ENCODE measurements at regions not wholly inside any gene's neighbourhood (a gene's known extent, or its start where the extent isn't known, plus 50 kb on each side); places are given as distances from the start of the nearest gene placed in this dataset.

- H3K9ac ChIP-seq (ENCODE audit: insufficient read depth, low read depth, low read length): no peak overlapping the region
- H3K4me1 ChIP-seq (ENCODE audit: insufficient read depth, low read length): no peaks in the 10 kb centered on the region
- no peak overlapping the region for H2AFZ ChIP-seq (ENCODE audit: low read length)
- TF ChIP-seq ZNF747 (CRISPR knock-in tag; IDR thresholded peaks at IDR 0.05; ENCODE audit: borderline replicate concordance): no peak
- no peak for TF ChIP-seq ZFP62 (CRISPR knock-in tag; IDR thresholded peaks at IDR 0.05)
- no peak for TF ChIP-seq ZNF335 (CRISPR knock-in tag; IDR thresholded peaks at IDR 0.05)
- TF ChIP-seq SOX13 (IDR thresholded peaks at IDR 0.05): no peak
- no peak for TF ChIP-seq SOX13 (CRISPR knock-in tag; conservative IDR thresholded peaks at IDR 0.05 in 1 of 2, IDR thresholded peaks at IDR 0.05 in 1 of 2)
- TF ChIP-seq, protein P1, sequence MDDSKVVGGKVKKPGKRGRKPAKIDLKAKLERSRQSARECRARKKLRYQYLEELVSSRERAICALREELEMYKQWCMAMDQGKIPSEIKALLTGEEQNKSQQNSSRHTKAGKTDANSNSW (CRISPR knock-in tag; IDR thresholded peaks at IDR 0.05; ENCODE audit: borderline replicate concordance): no peak
- TF ChIP-seq ZNF329 (CRISPR knock-in tag; IDR thresholded peaks at IDR 0.05; ENCODE audit: low read depth): no peak
- TF ChIP-seq YEATS4 (CRISPR knock-in tag; IDR thresholded peaks at IDR 0.05; ENCODE audit: borderline replicate concordance): no peak
- no peak for TF ChIP-seq MZF1 (CRISPR knock-in tag; IDR thresholded peaks at IDR 0.05; ENCODE audit: borderline replicate concordance)
- TF ChIP-seq, protein P2, sequence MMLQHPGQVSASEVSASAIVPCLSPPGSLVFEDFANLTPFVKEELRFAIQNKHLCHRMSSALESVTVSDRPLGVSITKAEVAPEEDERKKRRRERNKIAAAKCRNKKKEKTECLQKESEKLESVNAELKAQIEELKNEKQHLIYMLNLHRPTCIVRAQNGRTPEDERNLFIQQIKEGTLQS (CRISPR knock-in tag; IDR thresholded peaks at IDR 0.05): no peak
- no peak for TF ChIP-seq HDAC6 (IDR thresholded peaks at IDR 0.05; ENCODE audit: low read depth, low read length)
- TF ChIP-seq ZNF331 (CRISPR knock-in tag; IDR thresholded peaks at IDR 0.05): no peak
- ChIA-PET CTCF (ENCODE audit: low intra/inter-chr PET ratio, low total read pairs) (no interaction called here), POLR2A (no interaction called here)
- BruUV-seq (replicated peaks): no TSS peak
- ATAC-seq (no peak), FAIRE-seq (no peak), DNase-seq (ENCODE audit: low spot score) (no peak)
- H3K36me3 ChIP-seq (replicated peaks in 1 of 2; ENCODE audit: control insufficient read depth in 1 of 2, insufficient read depth in 2 of 2, low read length in 2 of 2): no peaks in the 10 kb centered on the region
- H3K27me3 ChIP-seq (ENCODE audit: control insufficient read depth in 1 of 2, insufficient read depth in 2 of 2, low read length in 2 of 2): no peaks in the 10 kb centered on the region; a peak in 1 of 5 replicates
- no peaks in the 10 kb centered on the region for H3K79me2 ChIP-seq (ENCODE audit: insufficient read depth, low read length)
- no peak overlapping the region for H3K4me3 ChIP-seq (replicated peaks in 1 of 3; ENCODE audit: insufficient read depth in 1 of 3, low read depth in 2 of 3, low read length in 3 of 3)
- 47% methylated on average over 7 of the region's 7 CpGs for WGBS (ENCODE audit: low lambda C conversion rate)
- H4K20me1 ChIP-seq (ENCODE audit: insufficient read depth, low read length): no peaks in the 10 kb centered on the region
- H3K4me2 ChIP-seq (ENCODE audit: low read depth, low read length): no peak overlapping the region
- in situ Hi-C loops (cut with HindIII; ENCODE audit: extremely low pct_ligation_motif_present, low pct_unique_long_range_greater_than_20kb): no loop called here
- H3K9me3 ChIP-seq (ENCODE audit: low read length): no peaks in the 10 kb centered on the region
- no peak overlapping the region for H3K27ac ChIP-seq (ENCODE audit: extremely low read length, insufficient read depth, low read length)
- intact Hi-C loops (cut with micrococcal nuclease; ENCODE audit: unreplicated experiment): no loop called here
Measured at GRCh38 chr15:89028036-89028435, 60.2 kb upstream of the ABHD2 start.
